Central memory CD8-positive, alpha-beta T cell (primary cell): ENCODE measurements at regions not wholly inside any gene's neighbourhood (a gene's known extent, or its start where the extent isn't known, plus 50 kb on each side); places are given as distances from the start of the nearest gene placed in this dataset.

Experiments
- ATAC-seq: fragments of 150-1000 bp; cut with Tn5 transposase; replicated peaks from 2 replicates; pipeline ENCODE4 v1.10.0; 2022; ENCODE audit warnings: mild to moderate bottlenecking, moderate FRiP score, moderate number of reproducible peaks; ENCODE audit not compliant: poor library complexity, severe bottlenecking; ENCODE audit errors: extremely low read depth
- DNase-seq, 2 donors: peaks; one replicate each; pipeline ENCODE4 v3.0.0; 2021; ENCODE audit warnings: low spot score in 2 of 2
- H3K27ac Mint-ChIP-seq: one replicate; pipeline ENCODE4 v1.8.0; 2022; ENCODE audit warnings: low read depth, mild to moderate bottlenecking, moderate library complexity, mixed read lengths
- H3K27me3 Mint-ChIP-seq: one replicate; pipeline ENCODE4 v1.8.0; 2022; ENCODE audit warnings: mixed read lengths
- H3K36me3 Mint-ChIP-seq: one replicate; pipeline ENCODE4 v1.8.0; 2022; ENCODE audit warnings: mild to moderate bottlenecking, moderate library complexity, mixed read lengths; ENCODE audit not compliant: insufficient read depth
- H3K4me1 Mint-ChIP-seq: one replicate; pipeline ENCODE4 v1.8.0; 2022; ENCODE audit warnings: mixed read lengths
- H3K4me3 Mint-ChIP-seq: one replicate; pipeline ENCODE4 v1.8.0; 2022; ENCODE audit warnings: mild to moderate bottlenecking, moderate library complexity, mixed read lengths
- H3K9me3 Mint-ChIP-seq: one replicate; pipeline ENCODE4 v1.8.0; 2022; ENCODE audit warnings: mixed read lengths

- peaks cover 2% of the 10 kb centered on the region for H3K27me3 Mint-ChIP-seq
- H3K4me3 Mint-ChIP-seq, result no peak overlapping the region
- no peak for DNase-seq
- H3K9me3 Mint-ChIP-seq, result no peaks in the 10 kb centered on the region
- no peak overlapping the region for H3K27ac Mint-ChIP-seq
- H3K4me1 Mint-ChIP-seq, result no peaks in the 10 kb centered on the region
- no peak for ATAC-seq
- H3K36me3 Mint-ChIP-seq, result no peaks in the 10 kb centered on the region
Measured at GRCh38 chr5:14066326-14066725, 76.8 kb upstream of the TRIO start.

GRCh38 chr5:14064841-14065240 lies 78.3 kb upstream of the TRIO start:
- H3K36me3 Mint-ChIP-seq, result no peaks in the 10 kb centered on the region
- no peak for DNase-seq
- H3K9me3 Mint-ChIP-seq, result peaks cover 10% of the 10 kb centered on the region
- no peak overlapping the region for H3K4me3 Mint-ChIP-seq
- H3K27me3 Mint-ChIP-seq, result peaks cover 13% of the 10 kb centered on the region
- H3K27ac Mint-ChIP-seq, result no peak overlapping the region
- no peak for ATAC-seq
- H3K4me1 Mint-ChIP-seq, result no peaks in the 10 kb centered on the region

- H3K27ac Mint-ChIP-seq, result no peak overlapping the region
- H3K9me3 Mint-ChIP-seq, result peaks cover 10% of the 10 kb centered on the region
- peaks cover 13% of the 10 kb centered on the region for H3K27me3 Mint-ChIP-seq
- DNase-seq (no peak), ATAC-seq (no peak)
- H3K4me3 Mint-ChIP-seq, result no peak overlapping the region
- no peaks in the 10 kb centered on the region for H3K4me1 Mint-ChIP-seq
- H3K36me3 Mint-ChIP-seq, result no peaks in the 10 kb centered on the region
Measured at GRCh38 chr5:14063691-14064090, 79.5 kb upstream of the TRIO start.

- no peak for ATAC-seq
- Mint-ChIP-seq H3K9me3 (peaks cover 10% of the 10 kb centered on the region), H3K36me3 (no peaks in the 10 kb centered on the region), H3K4me3 (no peak overlapping the region), H3K4me1 (no peaks in the 10 kb centered on the region), H3K27ac (no peak overlapping the region), H3K27me3 (peaks cover 13% of the 10 kb centered on the region)
- DNase-seq, result no peak
Measured at GRCh38 chr5:14063138-14063537, 80.0 kb upstream of the TRIO start.

GRCh38 chr5:14062178-14062577 lies 81.0 kb upstream of the TRIO start:
- Mint-ChIP-seq H3K27ac (no peak overlapping the region), H3K36me3 (no peaks in the 10 kb centered on the region)

GRCh38 chr5:14061106-14061505 lies 82.0 kb upstream of the TRIO start:
- peaks cover 10% of the 10 kb centered on the region for H3K9me3 Mint-ChIP-seq
- no peaks in the 10 kb centered on the region for H3K36me3 Mint-ChIP-seq
- ATAC-seq, result no peak
- no peak for DNase-seq
- no peak overlapping the region for H3K4me3 Mint-ChIP-seq
- no peak overlapping the region for H3K27ac Mint-ChIP-seq
- H3K4me1 Mint-ChIP-seq, result no peaks in the 10 kb centered on the region
- peaks cover 13% of the 10 kb centered on the region for H3K27me3 Mint-ChIP-seq

More at GRCh38 chr5:14062178-14062577, 81.0 kb upstream of the TRIO start:
- DNase-seq, result no peak
- H3K9me3 Mint-ChIP-seq, result peaks cover 10% of the 10 kb centered on the region
- H3K4me1 Mint-ChIP-seq, result no peaks in the 10 kb centered on the region
- H3K4me3 Mint-ChIP-seq, result no peak overlapping the region
- no peak for ATAC-seq
- peaks cover 13% of the 10 kb centered on the region for H3K27me3 Mint-ChIP-seq

GRCh38 chr5:14060218-14060617 lies 82.9 kb upstream of the TRIO start:
- peaks cover 10% of the 10 kb centered on the region for H3K9me3 Mint-ChIP-seq
- no peaks in the 10 kb centered on the region for H3K4me1 Mint-ChIP-seq

GRCh38 chr5:14059810-14060209 lies 83.3 kb upstream of the TRIO start:
- ATAC-seq (no peak), DNase-seq (no peak)
- Mint-ChIP-seq H3K4me1 (no peaks in the 10 kb centered on the region), H3K4me3 (no peak overlapping the region), H3K9me3 (peaks cover 10% of the 10 kb centered on the region), H3K27me3 (peaks cover 13% of the 10 kb centered on the region), H3K36me3 (no peaks in the 10 kb centered on the region), H3K27ac (no peak overlapping the region)

More at GRCh38 chr5:14060218-14060617, 82.9 kb upstream of the TRIO start:
- no peak overlapping the region for H3K27ac Mint-ChIP-seq
- DNase-seq (no peak), ATAC-seq (no peak)
- no peak overlapping the region for H3K4me3 Mint-ChIP-seq
- H3K36me3 Mint-ChIP-seq, result no peaks in the 10 kb centered on the region
- peaks cover 13% of the 10 kb centered on the region for H3K27me3 Mint-ChIP-seq

- DNase-seq, result no peak
- peaks cover 10% of the 10 kb centered on the region for H3K9me3 Mint-ChIP-seq
- H3K27me3 Mint-ChIP-seq, result peaks cover 13% of the 10 kb centered on the region
- no peaks in the 10 kb centered on the region for H3K4me1 Mint-ChIP-seq
- ATAC-seq, result no peak
- H3K4me3 Mint-ChIP-seq, result no peak overlapping the region
- no peak overlapping the region for H3K27ac Mint-ChIP-seq
- H3K36me3 Mint-ChIP-seq, result no peaks in the 10 kb centered on the region
Measured at GRCh38 chr5:14057289-14057688, 85.9 kb upstream of the TRIO start.

GRCh38 chr5:14056039-14056438 lies 87.1 kb upstream of the TRIO start:
- H3K36me3 Mint-ChIP-seq, result no peaks in the 10 kb centered on the region
- H3K4me1 Mint-ChIP-seq, result no peaks in the 10 kb centered on the region
- no peak for ATAC-seq
- no peak overlapping the region for H3K4me3 Mint-ChIP-seq
- peaks cover 8% of the 10 kb centered on the region for H3K27me3 Mint-ChIP-seq
- no peak for DNase-seq
- peaks cover 9% of the 10 kb centered on the region for H3K9me3 Mint-ChIP-seq
- H3K27ac Mint-ChIP-seq, result no peak overlapping the region

- H3K4me1 Mint-ChIP-seq, result no peaks in the 10 kb centered on the region
- peaks cover 2% of the 10 kb centered on the region for H3K9me3 Mint-ChIP-seq
- no peak for ATAC-seq
- no peaks in the 10 kb centered on the region for H3K36me3 Mint-ChIP-seq
- H3K4me3 Mint-ChIP-seq, result no peak overlapping the region
- no peak overlapping the region for H3K27ac Mint-ChIP-seq
- peaks cover under 1% of the 10 kb centered on the region for H3K27me3 Mint-ChIP-seq
- no peak for DNase-seq
Measured at GRCh38 chr5:14054965-14055963, 87.9 kb upstream of the TRIO start.

GRCh38 chr5:14054111-14054854 lies 88.9 kb upstream of the TRIO start:
- H3K4me1 Mint-ChIP-seq, result no peaks in the 10 kb centered on the region
- DNase-seq (no peak), ATAC-seq (no peak)
- no peak overlapping the region for H3K27ac Mint-ChIP-seq
- no peaks in the 10 kb centered on the region for H3K27me3 Mint-ChIP-seq
- H3K36me3 Mint-ChIP-seq, result no peaks in the 10 kb centered on the region
- no peak overlapping the region for H3K4me3 Mint-ChIP-seq
- no peaks in the 10 kb centered on the region for H3K9me3 Mint-ChIP-seq

- H3K4me3 Mint-ChIP-seq, result no peak overlapping the region
- no peaks in the 10 kb centered on the region for H3K9me3 Mint-ChIP-seq
- no peak for DNase-seq
- peaks cover 12% of the 10 kb centered on the region for H3K27me3 Mint-ChIP-seq
- no peaks in the 10 kb centered on the region for H3K36me3 Mint-ChIP-seq
- no peak overlapping the region for H3K27ac Mint-ChIP-seq
- no peaks in the 10 kb centered on the region for H3K4me1 Mint-ChIP-seq
- ATAC-seq, result no peak
Measured at GRCh38 chr5:14050821-14051220, 92.3 kb upstream of the TRIO start.
